ENCODE measurements at regions not wholly inside any gene's neighbourhood (a gene's known extent, or its start where the extent isn't known, plus 50 kb on each side); places are given as distances from the start of the nearest gene placed in this dataset.

GRCh38 chr4:66923081-66923865, 622.0 kb downstream of the CENPC start:
- DNase-seq = no peak

GRCh38 chr4:66921433-66921832, 623.9 kb downstream of the CENPC start:
- no peak for DNase-seq

GRCh38 chr4:66920514-66920913, 624.8 kb downstream of the CENPC start:
- DNase-seq = no peak

- no peak for DNase-seq
Measured at GRCh38 chr4:66911880-66912279, 633.4 kb downstream of the CENPC start.

- peak; percentile 69 for DNase-seq
Measured at GRCh38 chr4:66906314-66906713, 639.0 kb downstream of the CENPC start.

- no peak for DNase-seq
Measured at GRCh38 chr4:66899422-66900065, 645.8 kb downstream of the CENPC start.

- no peak for DNase-seq
Measured at GRCh38 chr4:66893807-66894206, 651.5 kb downstream of the CENPC start.

- DNase-seq = no peak
Measured at GRCh38 chr4:66887061-66887460, 658.2 kb downstream of the CENPC start.

- DNase-seq = no peak
Measured at GRCh38 chr4:66885501-66886165, 659.7 kb downstream of the CENPC start.

GRCh38 chr4:66876946-66877345, 668.4 kb downstream of the CENPC start:
- DNase-seq = no peak

- no peak for DNase-seq
Measured at GRCh38 chr4:66872661-66873060, 672.6 kb downstream of the CENPC start.

GRCh38 chr4:66863481-66863880, 681.8 kb downstream of the CENPC start:
- no peak for DNase-seq

- DNase-seq = no peak
Measured at GRCh38 chr4:66855956-66856355, 689.3 kb downstream of the CENPC start.

GRCh38 chr4:66853845-66854244, 691.5 kb downstream of the CENPC start:
- DNase-seq = no peak

- no peak for DNase-seq
Measured at GRCh38 chr4:66852843-66853242, 692.5 kb downstream of the CENPC start.

GRCh38 chr4:66849596-66849995, 695.7 kb downstream of the CENPC start:
- no peak for DNase-seq

- no peak for DNase-seq
Measured at GRCh38 chr4:66842724-66843088, 702.6 kb downstream of the CENPC start.

GRCh38 chr4:66842026-66842723, 703.1 kb downstream of the CENPC start:
- DNase-seq = no peak

GRCh38 chr4:66840178-66840577, 705.1 kb downstream of the CENPC start:
- DNase-seq = no peak

GRCh38 chr4:66837279-66837922, 707.9 kb downstream of the CENPC start:
- DNase-seq = no peak

GRCh38 chr4:66829310-66829709, 716.0 kb downstream of the CENPC start:
- no peak for DNase-seq

GRCh38 chr4:66820681-66821080, 724.6 kb downstream of the CENPC start:
- DNase-seq = no peak

- DNase-seq = no peak
Measured at GRCh38 chr4:66814277-66814676, 731.0 kb downstream of the CENPC start.

All from NCI-H2029 (cell line).